B cell (primary cell): ENCODE measurements at regions not wholly inside any gene's neighbourhood (a gene's known extent, or its start where the extent isn't known, plus 50 kb on each side); places are given as distances from the start of the nearest gene placed in this dataset.

ENCODE experiments used
- EZH2 ChIP-seq: IDR thresholded peaks from 2 replicates; pipeline ENCODE4 v1.6.1; 2012; ENCODE audit warnings: borderline replicate concordance, low read depth, mild to moderate bottlenecking, moderate library complexity, low read length; ENCODE audit not compliant: insufficient read depth, poor library complexity, severe bottlenecking
- TF ChIP-seq, protein P1 (sequence below): fragments of 200-600 bp; IDR thresholded peaks from one replicate; pipeline ENCODE4 v1.8.0; 2022; ENCODE audit warnings: antibody characterized with exemption, mild to moderate bottlenecking

DNA sequence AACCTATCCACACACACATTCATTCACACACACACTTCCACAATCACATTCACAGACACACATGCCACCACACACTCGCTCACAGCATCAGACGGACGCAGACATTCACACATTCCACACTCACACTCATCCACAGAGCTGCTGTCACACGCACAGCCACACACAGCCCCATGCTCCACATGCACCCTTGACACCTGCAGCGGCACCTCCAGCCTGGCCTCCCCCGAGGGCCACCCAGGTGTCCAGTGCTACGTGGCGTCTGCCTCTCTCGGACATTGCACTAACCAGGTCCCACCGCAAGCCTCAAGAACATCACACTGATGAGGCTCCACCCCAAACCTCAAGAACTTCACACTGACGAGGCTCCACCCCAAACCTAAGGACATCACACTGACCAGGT lies 155.2 kb downstream of the RBFOX3 start:
- TF ChIP-seq, protein P1, sequence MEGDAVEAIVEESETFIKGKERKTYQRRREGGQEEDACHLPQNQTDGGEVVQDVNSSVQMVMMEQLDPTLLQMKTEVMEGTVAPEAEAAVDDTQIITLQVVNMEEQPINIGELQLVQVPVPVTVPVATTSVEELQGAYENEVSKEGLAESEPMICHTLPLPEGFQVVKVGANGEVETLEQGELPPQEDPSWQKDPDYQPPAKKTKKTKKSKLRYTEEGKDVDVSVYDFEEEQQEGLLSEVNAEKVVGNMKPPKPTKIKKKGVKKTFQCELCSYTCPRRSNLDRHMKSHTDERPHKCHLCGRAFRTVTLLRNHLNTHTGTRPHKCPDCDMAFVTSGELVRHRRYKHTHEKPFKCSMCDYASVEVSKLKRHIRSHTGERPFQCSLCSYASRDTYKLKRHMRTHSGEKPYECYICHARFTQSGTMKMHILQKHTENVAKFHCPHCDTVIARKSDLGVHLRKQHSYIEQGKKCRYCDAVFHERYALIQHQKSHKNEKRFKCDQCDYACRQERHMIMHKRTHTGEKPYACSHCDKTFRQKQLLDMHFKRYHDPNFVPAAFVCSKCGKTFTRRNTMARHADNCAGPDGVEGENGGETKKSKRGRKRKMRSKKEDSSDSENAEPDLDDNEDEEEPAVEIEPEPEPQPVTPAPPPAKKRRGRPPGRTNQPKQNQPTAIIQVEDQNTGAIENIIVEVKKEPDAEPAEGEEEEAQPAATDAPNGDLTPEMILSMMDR = no peak
- no peak for TF ChIP-seq EZH2
